ENCODE measurements at regions not wholly inside any gene's neighbourhood (a gene's known extent, or its start where the extent isn't known, plus 50 kb on each side); places are given as distances from the start of the nearest gene placed in this dataset.
"Not testable (repeated sequence)": the region's sequence is repeated elsewhere in the genome, so short reads cannot be mapped to it uniquely, and the experiment has no call there.

DNA sequence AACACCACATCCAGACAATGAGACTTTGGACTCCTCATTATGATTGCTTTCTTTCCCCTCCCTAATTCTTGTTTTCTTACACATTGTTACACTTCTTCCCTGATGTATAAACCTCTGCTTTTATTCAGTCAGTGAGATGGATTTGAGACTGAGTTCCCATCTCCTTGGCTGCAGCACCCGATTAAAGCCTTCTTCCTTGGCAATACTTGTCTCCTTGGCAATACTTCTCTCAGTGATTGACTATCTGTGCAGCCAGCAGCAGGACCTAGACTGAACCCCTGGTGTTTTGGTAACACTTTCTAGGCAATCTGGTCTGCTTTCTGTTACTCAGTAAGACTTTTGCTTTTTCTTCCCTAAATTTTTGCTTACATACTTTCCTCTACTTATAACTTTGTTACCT lies 492.8 kb upstream of the SMC2 start:
- 57 to 74% (median 71%) methylated on average over 1 of the region's 1 CpG for WGBS, 3 donors
- Histone ChIP-seq H3K27me3 (no peaks in the 10 kb centered on the region), H3K4me3 (no peak overlapping the region), H3K9me3 (no peaks in the 10 kb centered on the region), H3K27ac (no peak overlapping the region), H3K36me3 (no peaks in the 10 kb centered on the region), H3K4me1 (ENCODE audit: insufficient read depth) (no peaks in the 10 kb centered on the region)
- intact Hi-C loops (cut with DNase I) = no loop called here
- DNase-seq = no peak
- TF ChIP-seq, protein P1, sequence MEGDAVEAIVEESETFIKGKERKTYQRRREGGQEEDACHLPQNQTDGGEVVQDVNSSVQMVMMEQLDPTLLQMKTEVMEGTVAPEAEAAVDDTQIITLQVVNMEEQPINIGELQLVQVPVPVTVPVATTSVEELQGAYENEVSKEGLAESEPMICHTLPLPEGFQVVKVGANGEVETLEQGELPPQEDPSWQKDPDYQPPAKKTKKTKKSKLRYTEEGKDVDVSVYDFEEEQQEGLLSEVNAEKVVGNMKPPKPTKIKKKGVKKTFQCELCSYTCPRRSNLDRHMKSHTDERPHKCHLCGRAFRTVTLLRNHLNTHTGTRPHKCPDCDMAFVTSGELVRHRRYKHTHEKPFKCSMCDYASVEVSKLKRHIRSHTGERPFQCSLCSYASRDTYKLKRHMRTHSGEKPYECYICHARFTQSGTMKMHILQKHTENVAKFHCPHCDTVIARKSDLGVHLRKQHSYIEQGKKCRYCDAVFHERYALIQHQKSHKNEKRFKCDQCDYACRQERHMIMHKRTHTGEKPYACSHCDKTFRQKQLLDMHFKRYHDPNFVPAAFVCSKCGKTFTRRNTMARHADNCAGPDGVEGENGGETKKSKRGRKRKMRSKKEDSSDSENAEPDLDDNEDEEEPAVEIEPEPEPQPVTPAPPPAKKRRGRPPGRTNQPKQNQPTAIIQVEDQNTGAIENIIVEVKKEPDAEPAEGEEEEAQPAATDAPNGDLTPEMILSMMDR (IDR thresholded peaks at IDR 0.05) = no peak
- TF ChIP-seq POLR2A (IDR thresholded peaks at IDR 0.05) = no peak
- no peak for TF ChIP-seq EP300 (IDR thresholded peaks at IDR 0.05)

DNA sequence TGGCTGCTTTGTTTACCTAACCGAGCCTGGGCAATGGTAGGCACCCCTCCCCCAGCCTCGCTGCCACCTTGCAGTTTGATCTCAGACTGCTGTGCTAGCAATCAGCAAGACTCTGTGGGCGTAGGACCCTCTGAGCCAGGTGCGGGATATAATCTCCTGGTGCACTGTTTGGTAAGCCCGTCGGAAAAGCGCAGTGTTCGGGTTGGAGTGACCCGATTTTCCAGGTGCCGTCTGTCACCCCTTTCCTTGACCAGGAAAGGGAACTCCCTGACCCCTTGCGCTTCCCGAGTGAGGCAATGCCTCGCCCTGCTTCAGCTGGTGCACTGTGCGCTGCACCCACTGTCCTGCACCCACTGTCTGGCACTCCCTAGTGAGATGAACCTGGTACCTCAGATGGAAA lies 482.2 kb upstream of the SMC2 start:
- H3K27ac ChIP-seq; H3K4me1 ChIP-seq (ENCODE audit: insufficient read depth); intact Hi-C loops (cut with DNase I); H3K9me3 ChIP-seq; H3K36me3 ChIP-seq; H3K27me3 ChIP-seq; DNase-seq; H3K4me3 ChIP-seq: not testable (repeated sequence)
- 92 to 95% (median 93%) methylated on average over 13 to 14 of the region's 14 CpGs for WGBS, 3 donors

DNA sequence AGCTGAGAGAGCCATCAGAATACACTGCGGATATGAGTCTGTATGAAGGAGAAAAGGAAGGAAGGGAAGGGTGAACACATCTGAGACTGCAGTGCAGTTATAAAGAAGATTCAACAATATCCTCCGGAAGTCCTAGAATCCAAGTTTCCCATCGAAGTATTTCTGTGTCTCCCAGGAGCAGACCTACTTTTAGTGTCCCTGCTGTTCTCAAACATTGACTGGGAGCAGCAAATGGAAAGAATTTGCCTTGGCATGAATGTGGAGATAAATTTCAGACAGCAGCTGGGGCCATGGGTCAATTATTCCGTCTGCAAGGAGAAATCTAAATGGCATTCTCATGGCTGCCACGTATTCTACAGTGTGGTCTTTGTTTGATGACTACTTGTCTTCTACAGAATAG lies 478.1 kb upstream of the SMC2 start:
- no peak for DNase-seq
- no peaks in the 10 kb centered on the region for H3K4me1 ChIP-seq (ENCODE audit: insufficient read depth)
- H3K27me3 ChIP-seq = no peaks in the 10 kb centered on the region
- H3K9me3 ChIP-seq = no peaks in the 10 kb centered on the region
- 62 to 65% (median 65%) methylated on average over 5 of the region's 5 CpGs for WGBS, 3 donors
- TF ChIP-seq EP300 (IDR thresholded peaks at IDR 0.05) (no peak), POLR2A (IDR thresholded peaks at IDR 0.05) (no peak)
- TF ChIP-seq, protein P1 (IDR thresholded peaks at IDR 0.05) = no peak
- H3K27ac ChIP-seq = no peak overlapping the region
- intact Hi-C loops (cut with DNase I) = no loop called here
- no peaks in the 10 kb centered on the region for H3K36me3 ChIP-seq
- H3K4me3 ChIP-seq = no peak overlapping the region

DNA sequence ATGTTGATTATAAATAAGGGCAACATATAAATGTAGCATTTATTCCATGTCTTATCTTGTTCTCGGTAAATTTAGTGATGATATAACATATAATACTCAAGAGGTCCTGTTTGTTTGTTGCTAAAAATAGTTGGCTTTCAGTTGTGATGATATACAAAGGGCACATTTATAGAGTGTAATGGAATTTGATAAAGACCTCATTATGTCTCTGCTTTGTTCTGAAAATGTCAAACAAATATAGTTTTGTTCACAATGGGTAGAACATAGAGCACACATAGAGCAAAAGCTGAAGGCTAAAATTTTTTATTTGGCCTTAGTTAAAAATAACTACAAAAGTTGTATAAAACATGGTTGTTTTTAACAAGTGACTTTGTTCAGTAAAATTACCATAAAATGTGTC lies 477.1 kb upstream of the SMC2 start:
- Histone ChIP-seq H3K4me3 (no peak overlapping the region), H3K4me1 (ENCODE audit: insufficient read depth) (no peaks in the 10 kb centered on the region), H3K36me3 (no peaks in the 10 kb centered on the region), H3K27ac (no peak overlapping the region), H3K9me3 (no peaks in the 10 kb centered on the region), H3K27me3 (no peaks in the 10 kb centered on the region)
- DNase-seq = no peak
- TF ChIP-seq, protein P1 (IDR thresholded peaks at IDR 0.05) = no peak
- no peak for TF ChIP-seq POLR2A (IDR thresholded peaks at IDR 0.05)
- no peak for TF ChIP-seq EP300 (IDR thresholded peaks at IDR 0.05)
- intact Hi-C loops (cut with DNase I) = no loop called here
- WGBS, 3 donors = 31 to 67% (median 41%) methylated on average over 1 of the region's 1 CpG

DNA sequence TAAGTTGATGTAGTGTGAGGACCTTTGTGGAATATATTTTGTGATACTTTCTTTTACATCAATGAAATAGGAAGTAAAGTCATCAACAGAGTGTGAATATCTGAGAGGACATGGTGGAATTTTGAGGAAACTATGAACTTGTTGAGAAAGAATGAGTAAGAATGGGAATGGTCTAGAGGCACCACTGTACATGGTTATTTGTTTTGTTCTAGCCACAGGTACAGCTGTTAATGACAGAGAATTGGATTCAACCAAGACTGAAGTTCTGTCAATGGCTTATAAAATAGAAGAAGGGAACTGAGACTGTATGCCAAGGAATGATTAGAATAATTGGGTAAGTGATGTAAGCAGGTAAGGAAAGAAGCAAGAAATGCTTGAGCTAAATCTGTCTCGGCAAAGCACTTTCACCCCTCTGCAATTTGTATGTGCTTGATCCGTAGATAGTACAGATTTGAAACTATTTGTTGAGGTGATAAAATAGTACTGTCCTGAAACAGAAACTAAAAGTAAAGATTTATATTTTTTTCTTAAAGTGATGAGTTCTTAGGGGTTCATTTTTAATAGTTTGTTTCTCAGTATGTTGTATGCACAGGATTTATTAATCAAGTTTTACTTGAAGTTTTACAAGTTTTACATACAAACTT lies 468.8 kb upstream of the SMC2 start:
- H3K4me3 ChIP-seq = no peak overlapping the region
- H3K36me3 ChIP-seq = no peaks in the 10 kb centered on the region
- intact Hi-C loops (cut with DNase I) = no loop called here
- WGBS, 3 donors = 73 to 86% (median 76%) methylated on average over 2 of the region's 2 CpGs
- no peaks in the 10 kb centered on the region for H3K27me3 ChIP-seq
- H3K4me1 ChIP-seq (ENCODE audit: insufficient read depth) = no peaks in the 10 kb centered on the region
- no peaks in the 10 kb centered on the region for H3K9me3 ChIP-seq
- TF ChIP-seq, protein P1 (IDR thresholded peaks at IDR 0.05) = no peak
- TF ChIP-seq EP300 (IDR thresholded peaks at IDR 0.05) = no peak
- TF ChIP-seq POLR2A (IDR thresholded peaks at IDR 0.05) = no peak
- no peak overlapping the region for H3K27ac ChIP-seq
- DNase-seq = no peak
